H1 (cell line): ENCODE measurements at regions not wholly inside any gene's neighbourhood (a gene's known extent, or its start where the extent isn't known, plus 50 kb on each side); places are given as distances from the start of the nearest gene placed in this dataset.

Source experiments
- CTCF ChIA-PET: fragments of 300-600 bp; sonication (Branson Sonifier 250); formaldehyde crosslinking; loops from one replicate; lab custom pipeline; 2021; ENCODE audit not compliant: partially characterized antibody; lab: Charles Lee
- POLR2A ChIA-PET: fragments of 300-600 bp; sonication (Branson Sonifier 250); formaldehyde crosslinking; loops from one replicate; lab custom pipeline; 2021; ENCODE audit warnings: inconsistent platforms; ENCODE audit not compliant: partially characterized antibody; lab: Charles Lee
- DNase-seq, 2 experiments: peaks; one replicate each; pipeline versions ENCODE4 v3.0.0 to v3.0.0-alpha.2; 2010 to 2022; ENCODE audit warnings: low spot score in 2 of 2, low read depth in 1 of 2, mixed read lengths in 1 of 2
- FAIRE-seq: peaks from 2 replicates; lab custom pipeline; 2011; peaks lifted over from hg19 to GRCh38; lab: Jason Lieb, UNC
- H2AFZ ChIP-seq: 2 replicates; pipeline ENCODE4 v1.8.1; 2012; ENCODE audit warnings: low read length, inconsistent platforms
- H2AK5ac ChIP-seq: 2 replicates; pipeline ENCODE4 v1.6.1; 2013; ENCODE audit warnings: low read depth, low read length
- H2BK120ac ChIP-seq: replicated peaks from 2 replicates; pipeline ENCODE3; 2013; ENCODE audit warnings: low read depth, low read length, inconsistent platforms
- H2BK12ac ChIP-seq: 2 replicates; pipeline ENCODE4 v1.6.1; 2013; ENCODE audit warnings: low read depth, low read length
- H2BK15ac ChIP-seq: 2 replicates; pipeline ENCODE4 v1.6.1; 2013; ENCODE audit warnings: low read length
- H2BK20ac ChIP-seq: 2 replicates; pipeline ENCODE4 v1.6.1; 2013; ENCODE audit warnings: low read length
- H2BK5ac ChIP-seq: 2 replicates; pipeline ENCODE4 v1.6.1; 2013; ENCODE audit warnings: low read depth, low read length
- H3K14ac ChIP-seq: 2 replicates; pipeline ENCODE4 v1.6.1; 2013; ENCODE audit warnings: inconsistent platforms; ENCODE audit not compliant: insufficient read length
- H3K18ac ChIP-seq: 2 replicates; pipeline ENCODE4 v1.6.1; 2013; ENCODE audit warnings: low read length; ENCODE audit errors: extremely low read depth
- H3K23ac ChIP-seq: 2 replicates; pipeline ENCODE4 v1.6.1; 2013; ENCODE audit warnings: inconsistent platforms; ENCODE audit not compliant: insufficient read length
- H3K23me2 ChIP-seq: 2 replicates; pipeline ENCODE4 v1.6.1; 2013; ENCODE audit warnings: low read depth, low read length
- H3K27ac ChIP-seq: 2 replicates; pipeline ENCODE4 v1.6.1; 2011; ENCODE audit warnings: low read depth, low read length, inconsistent platforms
- H3K27me3 ChIP-seq, 4 experiments: replicated peaks in 1 of 4; 1 replicate in 1 of 4; 2 replicates in 3 of 4; pipeline versions ENCODE4 v1.6.1 to v1.8.1; 2011 to 2013; ENCODE audit warnings: low read length in 3 of 4, mild to moderate bottlenecking in 3 of 4, inconsistent platforms in 2 of 4, mixed read lengths in 2 of 4, moderate library complexity in 1 of 4; ENCODE audit not compliant: control insufficient read depth in 3 of 4, insufficient read depth in 3 of 4; ENCODE audit errors: extremely low read depth in 1 of 4
- H3K36me3 ChIP-seq, 4 experiments: 2 replicates each; pipeline versions ENCODE4 v1.6.1 to v1.8.1; 2011 to 2013; ENCODE audit warnings: mild to moderate bottlenecking in 4 of 4, low read length in 3 of 4, moderate library complexity in 2 of 4, control low read depth in 1 of 4, inconsistent platforms in 1 of 4; ENCODE audit not compliant: insufficient read depth in 4 of 4, control insufficient read depth in 2 of 4
- H3K4ac ChIP-seq: replicated peaks from 2 replicates; pipeline ENCODE3; 2013; ENCODE audit warnings: low read length, low read depth, mixed read lengths, inconsistent platforms; ENCODE audit not compliant: insufficient read length
- H3K4me1 ChIP-seq, 4 experiments: replicated peaks in 1 of 4; 1 replicate in 1 of 4; 2 replicates in 3 of 4; pipeline versions ENCODE4 v1.6.1 to v1.8.1; 2011 to 2013; ENCODE audit warnings: low read length in 3 of 4, inconsistent platforms in 2 of 4, mixed read lengths in 1 of 4; ENCODE audit not compliant: insufficient read depth in 4 of 4, control insufficient read depth in 3 of 4
- H3K4me2 ChIP-seq, 2 experiments: 2 replicates each; pipeline versions ENCODE4 v1.6.1 to v1.8.1; 2011 to 2013; ENCODE audit warnings: low read depth in 2 of 2, low read length in 2 of 2, control low read depth in 1 of 2, inconsistent platforms in 1 of 2, mild to moderate bottlenecking in 1 of 2; ENCODE audit not compliant: insufficient read depth in 1 of 2
- H3K4me3 ChIP-seq, 4 experiments: fragments of 200-600, 300-600 bp in 1 of 4; sonication (generic), shearing (Covaris generic), sonication (Bioruptor Twin) in 1 of 4; 2 replicates each; pipeline versions ENCODE4 v1.5.1 to v1.8.1; 2011 to 2016; ENCODE audit warnings: low read length in 4 of 4, low read depth in 3 of 4, control low read depth in 2 of 4, inconsistent platforms in 2 of 4, mild to moderate bottlenecking in 2 of 4, mixed read lengths in 1 of 4, moderate library complexity in 1 of 4; ENCODE audit not compliant: insufficient read depth in 2 of 4; ENCODE audit errors: extremely low read depth in 1 of 4
- H3K56ac ChIP-seq: replicated peaks from 2 replicates; pipeline ENCODE3; 2013; ENCODE audit warnings: low read depth, mild to moderate bottlenecking, mixed read lengths, low read length, inconsistent platforms; ENCODE audit not compliant: insufficient read length
- H3K79me1 ChIP-seq: 2 replicates; pipeline ENCODE4 v1.6.1; 2013; ENCODE audit warnings: low read depth, low read length, control low read depth
- H3K79me2 ChIP-seq, 2 experiments: 2 replicates each; pipeline versions ENCODE4 v1.6.1 to v1.8.1; 2012 to 2013; ENCODE audit warnings: low read length in 2 of 2, mild to moderate bottlenecking in 2 of 2, inconsistent platforms in 1 of 2; ENCODE audit not compliant: insufficient read depth in 2 of 2, control insufficient read depth in 1 of 2
- H3K9ac ChIP-seq, 4 experiments: replicated peaks in 1 of 4; 1 replicate in 1 of 4; 2 replicates in 3 of 4; pipeline versions ENCODE4 v1.6.1 to v1.8.1; 2011 to 2013; ENCODE audit warnings: low read depth in 3 of 4, low read length in 3 of 4, control low read depth in 2 of 4, mild to moderate bottlenecking in 2 of 4, moderate library complexity in 2 of 4, inconsistent platforms in 1 of 4; ENCODE audit errors: extremely low read depth in 1 of 4
- H3K9me3 ChIP-seq, 2 experiments: 2 replicates each; pipeline versions ENCODE4 v1.6.1 to v1.8.1; 2012 to 2013; ENCODE audit warnings: mild to moderate bottlenecking in 2 of 2, moderate library complexity in 2 of 2, control low read depth in 1 of 2, inconsistent platforms in 1 of 2, low read depth in 1 of 2, low read length in 1 of 2, mixed read lengths in 1 of 2; ENCODE audit not compliant: insufficient read depth in 2 of 2
- H4K20me1 ChIP-seq, 2 experiments: replicated peaks in 1 of 2; 2 replicates each; pipeline versions ENCODE3 to v1.8.1; 2011 to 2013; ENCODE audit warnings: inconsistent platforms in 2 of 2, low read length in 2 of 2, mild to moderate bottlenecking in 1 of 2; ENCODE audit not compliant: insufficient read depth in 2 of 2, control insufficient read depth in 1 of 2
- H4K5ac ChIP-seq: 2 replicates; pipeline ENCODE4 v1.6.1; 2013; ENCODE audit warnings: low read length, low read depth, mixed read lengths, inconsistent platforms; ENCODE audit not compliant: insufficient read length
- H4K8ac ChIP-seq: 2 replicates; pipeline ENCODE4 v1.8.0; 2013; ENCODE audit warnings: mild to moderate bottlenecking, moderate library complexity, low read length, inconsistent platforms; ENCODE audit not compliant: insufficient read depth; ENCODE audit errors: extremely low read depth
- H4K91ac ChIP-seq: replicated peaks from 2 replicates; pipeline ENCODE3; 2013; ENCODE audit warnings: low read length, mixed read lengths, inconsistent platforms; ENCODE audit not compliant: insufficient read length
- ASH2L ChIP-seq: fragments of 200-600, 300-600 bp; sonication (generic); IDR thresholded peaks from one replicate; pipeline ENCODE4 v1.7.1; 2017; ENCODE audit warnings: low read length
- BRCA1 ChIP-seq: IDR thresholded peaks from 2 replicates; pipeline ENCODE4 v1.6.1; 2012; ENCODE audit warnings: low read depth, low read length, improper control_type of control experiment
- RBBP5 ChIP-seq: IDR thresholded peaks from 2 replicates; pipeline ENCODE4 v1.7.1; 2012; ENCODE audit warnings: low read depth, mild to moderate bottlenecking, inconsistent platforms, low read length, moderate library complexity, borderline replicate concordance
- RXRA ChIP-seq: IDR thresholded peaks from 2 replicates; pipeline ENCODE4 v1.6.1; 2011; ENCODE audit warnings: low read depth, mild to moderate bottlenecking, low read length, moderate library complexity; ENCODE audit not compliant: insufficient read depth
- WGBS, 2 experiments: shearing (Covaris generic) in 1 of 2; methylation state at CpG; one replicate each; pipeline versions ENCODE4 v1.1.6 to v1.1.7; 2013 to 2015; ENCODE audit warnings: low lambda C conversion rate in 2 of 2, mixed read lengths in 2 of 2, inconsistent platforms in 1 of 2, low coverage in 1 of 2, missing lambda C conversion rate in 1 of 2; ENCODE audit not compliant: insufficient replicate concordance in 2 of 2, insufficient coverage in 1 of 2, insufficient read length in 1 of 2; ENCODE audit errors: extremely low coverage in 1 of 2, missing lambda C conversion rate in 1 of 2; 5-methylcytosine and 5-hydroxymethylcytosine counted together

- H3K36me3 ChIP-seq, result no peaks in the 10 kb centered on the region
- no peak for DNase-seq
- H3K56ac ChIP-seq, result no peak overlapping the region
- CTCF ChIA-PET, result no interaction called here
- TF ChIP-seq RBBP5, result no peak
- no peak for TF ChIP-seq ASH2L
- no peak for TF ChIP-seq BRCA1
- no peak for TF ChIP-seq RXRA
- peaks cover 0 to 5% (median 0%) of the 10 kb centered on the region in 4 experiments; a peak in 2 of 7 replicates for H3K4me1 ChIP-seq
- H3K9me3 ChIP-seq, result no peaks in the 10 kb centered on the region
- no peak overlapping the region for H3K4me2 ChIP-seq
- H3K27ac ChIP-seq, result no peak overlapping the region
- no peak overlapping the region for H3K23ac ChIP-seq
- H3K18ac ChIP-seq, result no peak overlapping the region
- H3K9ac ChIP-seq, result no peak overlapping the region
- no peak for FAIRE-seq
- 93% methylated on average over 2 of the region's 2 CpGs; no CpG with 5 or more reads in 1 of the 2 experiments for WGBS, 2 experiments
- H3K27me3 ChIP-seq, result no peaks in the 10 kb centered on the region
- H4K5ac ChIP-seq, result no peak overlapping the region
- H2AFZ ChIP-seq, result no peak overlapping the region
- no peaks in the 10 kb centered on the region for H3K23me2 ChIP-seq
- no peak overlapping the region for H4K8ac ChIP-seq
- H2AK5ac ChIP-seq, result no peak overlapping the region
- H4K20me1 ChIP-seq, result no peaks in the 10 kb centered on the region
- H2BK15ac ChIP-seq, result no peak overlapping the region
- H2BK20ac ChIP-seq, result no peak overlapping the region
- no peak overlapping the region for H2BK12ac ChIP-seq
- H3K4me3 ChIP-seq, result no peak overlapping the region
- POLR2A ChIA-PET, result no interaction called here
- H3K79me1 ChIP-seq, result no peaks in the 10 kb centered on the region
- no peak overlapping the region for H2BK120ac ChIP-seq
- no peak overlapping the region for H2BK5ac ChIP-seq
- H3K4ac ChIP-seq, result no peak overlapping the region
- no peak overlapping the region for H3K14ac ChIP-seq
- no peaks in the 10 kb centered on the region for H3K79me2 ChIP-seq
- no peak overlapping the region for H4K91ac ChIP-seq
These were observed 261.6 kb upstream of the SPOPL start for GRCh38 chr2:138239902-138240491.
